ENCODE measurements at regions not wholly inside any gene's neighbourhood (a gene's known extent, or its start where the extent isn't known, plus 50 kb on each side); places are given as distances from the start of the nearest gene placed in this dataset.

- TF ChIP-seq, protein P1, sequence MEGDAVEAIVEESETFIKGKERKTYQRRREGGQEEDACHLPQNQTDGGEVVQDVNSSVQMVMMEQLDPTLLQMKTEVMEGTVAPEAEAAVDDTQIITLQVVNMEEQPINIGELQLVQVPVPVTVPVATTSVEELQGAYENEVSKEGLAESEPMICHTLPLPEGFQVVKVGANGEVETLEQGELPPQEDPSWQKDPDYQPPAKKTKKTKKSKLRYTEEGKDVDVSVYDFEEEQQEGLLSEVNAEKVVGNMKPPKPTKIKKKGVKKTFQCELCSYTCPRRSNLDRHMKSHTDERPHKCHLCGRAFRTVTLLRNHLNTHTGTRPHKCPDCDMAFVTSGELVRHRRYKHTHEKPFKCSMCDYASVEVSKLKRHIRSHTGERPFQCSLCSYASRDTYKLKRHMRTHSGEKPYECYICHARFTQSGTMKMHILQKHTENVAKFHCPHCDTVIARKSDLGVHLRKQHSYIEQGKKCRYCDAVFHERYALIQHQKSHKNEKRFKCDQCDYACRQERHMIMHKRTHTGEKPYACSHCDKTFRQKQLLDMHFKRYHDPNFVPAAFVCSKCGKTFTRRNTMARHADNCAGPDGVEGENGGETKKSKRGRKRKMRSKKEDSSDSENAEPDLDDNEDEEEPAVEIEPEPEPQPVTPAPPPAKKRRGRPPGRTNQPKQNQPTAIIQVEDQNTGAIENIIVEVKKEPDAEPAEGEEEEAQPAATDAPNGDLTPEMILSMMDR (IDR thresholded peaks at IDR 0.05): no peak
- no peak for TF ChIP-seq POLR2A (IDR thresholded peaks at IDR 0.05)
Measured at GRCh38 chr7:76125560-76125959, 76.1 kb upstream of the SRRM3 start.
